SK-N-SH treated with all-trans-retinoic acid at 6 μM for 48 hours (cell line): ENCODE measurements at regions not wholly inside any gene's neighbourhood (a gene's known extent, or its start where the extent isn't known, plus 50 kb on each side); places are given as distances from the start of the nearest gene placed in this dataset.

Experiments
- ATAC-seq: fragments of 200-7000 bp; cut with Tn5 transposase; 3 replicates; pipeline ENCODE4 v1.9.1; 2020; ENCODE audit warnings: mild to moderate bottlenecking, moderate library complexity
- ARNTL ChIP-seq: fragments of 450-650 bp; formaldehyde crosslinking; IDR thresholded peaks from 2 replicates; pipeline ENCODE4 v1.5.0; 2020; ENCODE audit warnings: low read depth, mild to moderate bottlenecking, moderate library complexity, borderline replicate concordance
- BACH2 ChIP-seq: fragments of 250-450 bp; sonication (Bioruptor Pico); IDR thresholded peaks from 2 replicates; pipeline ENCODE4 v1.9.0; 2021; ENCODE audit warnings: mild to moderate bottlenecking, borderline replicate concordance
- CSDC2 ChIP-seq: fragments of 250-450 bp; sonication (Bioruptor Pico); IDR thresholded peaks from 2 replicates; pipeline ENCODE4 v1.5.0; 2020; ENCODE audit warnings: mild to moderate bottlenecking, moderate library complexity
- ESRRG ChIP-seq: fragments of 250-450 bp; sonication (Bioruptor Pico); IDR thresholded peaks from 2 replicates; pipeline ENCODE4 v1.6.1; 2021; ENCODE audit warnings: mild to moderate bottlenecking
- GLIS3 ChIP-seq: fragments of 250-450 bp; sonication (Bioruptor Pico); IDR thresholded peaks from 2 replicates; pipeline ENCODE4 v1.5.0; 2020; ENCODE audit warnings: mild to moderate bottlenecking, moderate library complexity
- ISL1 ChIP-seq: fragments of 250-450 bp; sonication (Bioruptor Pico); IDR thresholded peaks from 2 replicates; pipeline ENCODE4 v2.1.2; 2022; ENCODE audit warnings: mild to moderate bottlenecking, moderate library complexity
- OSR1 ChIP-seq: fragments of 250-450 bp; sonication (Bioruptor Pico); IDR thresholded peaks from 2 replicates; pipeline ENCODE4 v1.8.0; 2022; ENCODE audit warnings: moderate library complexity, mild to moderate bottlenecking, inconsistent platforms
- PPARA ChIP-seq: fragments of 250-450 bp; sonication (Bioruptor Pico); IDR thresholded peaks from 2 replicates; pipeline ENCODE4 v1.5.0; 2020; ENCODE audit warnings: mild to moderate bottlenecking, borderline replicate concordance
- RARB ChIP-seq: fragments of 250-450 bp; sonication (Bioruptor Pico); IDR thresholded peaks from 2 replicates; pipeline ENCODE4 v1.8.0; 2021; ENCODE audit warnings: mild to moderate bottlenecking, moderate library complexity
- SNAI2 ChIP-seq: fragments of 250-450 bp; sonication (Bioruptor Pico); IDR thresholded peaks from 2 replicates; pipeline ENCODE4 v1.5.0; 2020; ENCODE audit warnings: mild to moderate bottlenecking, moderate library complexity
- TCF4 ChIP-seq: fragments of 250-450 bp; sonication (Bioruptor Pico); IDR thresholded peaks from 2 replicates; pipeline ENCODE4 v1.8.0; 2021; ENCODE audit warnings: mild to moderate bottlenecking, moderate library complexity, borderline replicate concordance
- TOX ChIP-seq: fragments of 250-450 bp; sonication (Bioruptor Pico); IDR thresholded peaks from 2 replicates; pipeline ENCODE4 v1.8.0; 2021; ENCODE audit warnings: mild to moderate bottlenecking, moderate library complexity, borderline replicate concordance
- ZC3H10 ChIP-seq: fragments of 250-450 bp; sonication (Bioruptor Pico); IDR thresholded peaks from 2 replicates; pipeline ENCODE4 v1.5.1; 2021; ENCODE audit warnings: mild to moderate bottlenecking, moderate library complexity
- ZFP3 ChIP-seq: fragments of 250-450 bp; sonication (Bioruptor Pico); IDR thresholded peaks from 2 replicates; pipeline ENCODE4 v1.5.0; 2020; ENCODE audit warnings: mild to moderate bottlenecking, moderate library complexity
- ZFP30 ChIP-seq: fragments of 450-650 bp; formaldehyde crosslinking; IDR thresholded peaks from 2 replicates; pipeline ENCODE4 v1.5.0; 2022; ENCODE audit warnings: mild to moderate bottlenecking, moderate library complexity
- ZNF565 ChIP-seq: fragments of 450-650 bp; formaldehyde crosslinking; conservative IDR thresholded peaks from 2 replicates; pipeline ENCODE4 v1.5.0; 2020; ENCODE audit warnings: low read depth, mild to moderate bottlenecking, moderate library complexity
- ZNF70 ChIP-seq: fragments of 450-650 bp; formaldehyde crosslinking; IDR thresholded peaks from 2 replicates; pipeline ENCODE4 v1.5.0; 2020; ENCODE audit warnings: mild to moderate bottlenecking, moderate library complexity
- ZNF8 ChIP-seq: fragments of 450-650 bp; formaldehyde crosslinking; IDR thresholded peaks from 2 replicates; pipeline ENCODE4 v1.5.0; 2020; ENCODE audit warnings: mild to moderate bottlenecking, moderate library complexity
- TF ChIP-seq, protein P1 (sequence below): fragments of 250-450 bp; sonication (Bioruptor Pico); IDR thresholded peaks from 2 replicates; pipeline ENCODE4 v1.8.0; 2021; ENCODE audit warnings: low read depth, mild to moderate bottlenecking, moderate library complexity, borderline replicate concordance
- TF ChIP-seq, protein P2 (sequence below): fragments of 250-450 bp; sonication (Bioruptor Pico); IDR thresholded peaks from 2 replicates; pipeline ENCODE4 v1.8.0; 2020; ENCODE audit warnings: mild to moderate bottlenecking, moderate library complexity, borderline replicate concordance
- TF ChIP-seq, protein P3 (sequence below): fragments of 250-450 bp; sonication (Bioruptor Pico); IDR thresholded peaks from 2 replicates; pipeline ENCODE4 v1.5.1; 2021; ENCODE audit warnings: mild to moderate bottlenecking, moderate library complexity
- TF ChIP-seq, protein P4 (sequence below): fragments of 250-450 bp; sonication (Bioruptor Pico); IDR thresholded peaks from 2 replicates; pipeline ENCODE4 v1.5.1; 2020; ENCODE audit warnings: low read depth, mild to moderate bottlenecking, moderate library complexity
- TF ChIP-seq, protein P5 (sequence below): fragments of 250-450 bp; sonication (Bioruptor Pico); IDR thresholded peaks from 2 replicates; pipeline ENCODE4 v1.5.0; 2020; ENCODE audit warnings: mild to moderate bottlenecking, moderate library complexity

DNA sequence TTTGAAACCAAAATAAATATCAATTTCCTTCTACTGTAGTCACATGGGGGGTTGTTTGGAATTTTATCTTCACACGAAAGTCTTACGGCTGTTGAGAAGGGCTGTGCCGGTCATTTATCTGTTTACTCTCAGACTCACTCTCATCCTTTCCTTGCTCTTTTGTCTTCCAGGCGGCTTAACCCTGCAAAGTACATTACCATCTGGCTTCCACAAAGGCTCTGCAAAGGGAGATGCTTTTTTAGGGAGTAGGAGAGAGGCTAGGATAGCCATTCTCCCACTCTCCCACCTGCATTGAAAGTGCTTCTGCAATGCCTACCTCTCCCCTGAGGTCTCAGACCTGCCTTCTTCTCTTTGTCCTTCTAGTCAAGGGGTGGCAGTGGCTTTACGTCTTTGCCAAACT is 247.6 kb downstream of the MEIS1 start (continued):
- TF ChIP-seq GLIS3 (no peak), RARB (CRISPR knock-in tag) (no peak), SNAI2 (CRISPR knock-in tag) (no peak)

DNA sequence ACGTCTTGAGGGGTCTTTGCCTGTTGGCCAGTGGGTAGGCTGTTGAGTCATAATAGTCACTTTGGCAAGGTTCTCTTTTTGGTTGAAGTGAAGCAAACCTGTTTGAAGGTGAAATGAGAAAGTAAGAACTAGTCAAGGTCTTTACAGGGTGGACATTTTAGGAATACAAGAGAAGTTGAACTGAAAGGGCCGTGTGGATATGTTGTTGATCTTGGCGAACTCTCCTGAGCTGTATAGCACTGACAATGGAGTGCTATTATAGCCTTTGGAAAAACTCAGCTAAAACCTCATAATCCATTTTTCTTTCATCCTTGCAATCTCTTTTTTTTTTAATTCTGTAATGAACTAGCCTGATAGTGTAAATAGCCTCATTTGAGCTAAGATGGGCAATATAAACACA is 248.1 kb downstream of the MEIS1 start:
- no peak for ATAC-seq
- TF ChIP-seq ZNF565 (CRISPR knock-in tag), result no peak
- no peak for TF ChIP-seq TOX (CRISPR knock-in tag)
- TF ChIP-seq SNAI2 (CRISPR knock-in tag), result no peak
- no peak for TF ChIP-seq ZFP30 (CRISPR knock-in tag)
- no peak for TF ChIP-seq PPARA (CRISPR knock-in tag)
- TF ChIP-seq ESRRG (CRISPR knock-in tag), result no peak
- TF ChIP-seq, protein P1, sequence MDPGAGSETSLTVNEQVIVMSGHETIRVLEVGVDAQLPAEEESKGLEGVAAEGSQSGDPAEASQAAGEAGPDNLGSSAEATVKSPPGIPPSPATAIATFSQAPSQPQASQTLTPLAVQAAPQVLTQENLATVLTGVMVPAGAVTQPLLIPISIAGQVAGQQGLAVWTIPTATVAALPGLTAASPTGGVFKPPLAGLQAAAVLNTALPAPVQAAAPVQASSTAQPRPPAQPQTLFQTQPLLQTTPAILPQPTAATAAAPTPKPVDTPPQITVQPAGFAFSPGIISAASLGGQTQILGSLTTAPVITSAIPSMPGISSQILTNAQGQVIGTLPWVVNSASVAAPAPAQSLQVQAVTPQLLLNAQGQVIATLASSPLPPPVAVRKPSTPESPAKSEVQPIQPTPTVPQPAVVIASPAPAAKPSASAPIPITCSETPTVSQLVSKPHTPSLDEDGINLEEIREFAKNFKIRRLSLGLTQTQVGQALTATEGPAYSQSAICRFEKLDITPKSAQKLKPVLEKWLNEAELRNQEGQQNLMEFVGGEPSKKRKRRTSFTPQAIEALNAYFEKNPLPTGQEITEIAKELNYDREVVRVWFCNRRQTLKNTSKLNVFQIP (CRISPR knock-in tag), result no peak
- TF ChIP-seq, protein P2, sequence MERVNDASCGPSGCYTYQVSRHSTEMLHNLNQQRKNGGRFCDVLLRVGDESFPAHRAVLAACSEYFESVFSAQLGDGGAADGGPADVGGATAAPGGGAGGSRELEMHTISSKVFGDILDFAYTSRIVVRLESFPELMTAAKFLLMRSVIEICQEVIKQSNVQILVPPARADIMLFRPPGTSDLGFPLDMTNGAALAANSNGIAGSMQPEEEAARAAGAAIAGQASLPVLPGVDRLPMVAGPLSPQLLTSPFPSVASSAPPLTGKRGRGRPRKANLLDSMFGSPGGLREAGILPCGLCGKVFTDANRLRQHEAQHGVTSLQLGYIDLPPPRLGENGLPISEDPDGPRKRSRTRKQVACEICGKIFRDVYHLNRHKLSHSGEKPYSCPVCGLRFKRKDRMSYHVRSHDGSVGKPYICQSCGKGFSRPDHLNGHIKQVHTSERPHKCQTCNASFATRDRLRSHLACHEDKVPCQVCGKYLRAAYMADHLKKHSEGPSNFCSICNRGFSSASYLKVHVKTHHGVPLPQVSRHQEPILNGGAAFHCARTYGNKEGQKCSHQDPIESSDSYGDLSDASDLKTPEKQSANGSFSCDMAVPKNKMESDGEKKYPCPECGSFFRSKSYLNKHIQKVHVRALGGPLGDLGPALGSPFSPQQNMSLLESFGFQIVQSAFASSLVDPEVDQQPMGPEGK (CRISPR knock-in tag), result no peak
- TF ChIP-seq TCF4, result no peak
- TF ChIP-seq, protein P3, sequence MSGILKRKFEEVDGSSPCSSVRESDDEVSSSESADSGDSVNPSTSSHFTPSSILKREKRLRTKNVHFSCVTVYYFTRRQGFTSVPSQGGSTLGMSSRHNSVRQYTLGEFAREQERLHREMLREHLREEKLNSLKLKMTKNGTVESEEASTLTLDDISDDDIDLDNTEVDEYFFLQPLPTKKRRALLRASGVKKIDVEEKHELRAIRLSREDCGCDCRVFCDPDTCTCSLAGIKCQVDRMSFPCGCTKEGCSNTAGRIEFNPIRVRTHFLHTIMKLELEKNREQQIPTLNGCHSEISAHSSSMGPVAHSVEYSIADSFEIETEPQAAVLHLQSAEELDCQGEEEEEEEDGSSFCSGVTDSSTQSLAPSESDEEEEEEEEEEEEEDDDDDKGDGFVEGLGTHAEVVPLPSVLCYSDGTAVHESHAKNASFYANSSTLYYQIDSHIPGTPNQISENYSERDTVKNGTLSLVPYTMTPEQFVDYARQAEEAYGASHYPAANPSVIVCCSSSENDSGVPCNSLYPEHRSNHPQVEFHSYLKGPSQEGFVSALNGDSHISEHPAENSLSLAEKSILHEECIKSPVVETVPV (CRISPR knock-in tag), result no peak
- TF ChIP-seq GLIS3, result no peak
- no peak for TF ChIP-seq ARNTL (CRISPR knock-in tag)
- TF ChIP-seq ZNF8 (CRISPR knock-in tag), result no peak
- TF ChIP-seq ZFP3 (CRISPR knock-in tag), result no peak
- TF ChIP-seq ISL1, result no peak
- no peak for TF ChIP-seq ZNF70 (CRISPR knock-in tag)
- no peak for TF ChIP-seq ZC3H10 (CRISPR knock-in tag)
- no peak for TF ChIP-seq OSR1 (CRISPR knock-in tag)
- no peak for TF ChIP-seq CSDC2 (CRISPR knock-in tag)
- TF ChIP-seq, protein P4, sequence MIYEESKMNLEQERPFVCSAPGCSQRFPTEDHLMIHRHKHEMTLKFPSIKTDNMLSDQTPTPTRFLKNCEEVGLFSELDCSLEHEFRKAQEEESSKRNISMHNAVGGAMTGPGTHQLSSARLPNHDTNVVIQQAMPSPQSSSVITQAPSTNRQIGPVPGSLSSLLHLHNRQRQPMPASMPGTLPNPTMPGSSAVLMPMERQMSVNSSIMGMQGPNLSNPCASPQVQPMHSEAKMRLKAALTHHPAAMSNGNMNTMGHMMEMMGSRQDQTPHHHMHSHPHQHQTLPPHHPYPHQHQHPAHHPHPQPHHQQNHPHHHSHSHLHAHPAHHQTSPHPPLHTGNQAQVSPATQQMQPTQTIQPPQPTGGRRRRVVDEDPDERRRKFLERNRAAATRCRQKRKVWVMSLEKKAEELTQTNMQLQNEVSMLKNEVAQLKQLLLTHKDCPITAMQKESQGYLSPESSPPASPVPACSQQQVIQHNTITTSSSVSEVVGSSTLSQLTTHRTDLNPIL (CRISPR knock-in tag), result no peak

DNA sequence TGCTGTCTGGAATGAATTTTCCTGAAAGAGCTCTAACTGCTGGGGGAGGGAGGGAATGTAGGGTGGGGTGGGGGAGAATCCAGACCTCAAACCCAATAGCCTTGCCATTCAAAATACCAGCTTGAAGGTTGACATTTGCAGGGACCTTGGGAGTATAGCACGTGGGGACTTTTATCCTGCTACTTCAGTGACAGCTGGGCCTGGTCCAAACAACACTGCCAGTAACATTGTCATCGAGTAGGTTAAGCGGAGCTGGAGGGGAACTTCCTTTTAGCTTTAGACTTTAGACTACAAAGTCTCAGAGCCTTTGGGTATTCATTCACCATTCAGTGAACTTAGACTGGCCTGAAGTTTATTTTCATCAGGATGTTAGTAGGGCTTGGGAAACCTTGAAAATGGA is 248.7 kb downstream of the MEIS1 start:
- TF ChIP-seq ESRRG (CRISPR knock-in tag) (no peak), ARNTL (CRISPR knock-in tag) (no peak), BACH2 (no peak), ZFP30 (CRISPR knock-in tag) (no peak), ZFP3 (CRISPR knock-in tag) (no peak), ZC3H10 (CRISPR knock-in tag) (no peak), PPARA (CRISPR knock-in tag) (no peak), ZNF70 (CRISPR knock-in tag) (no peak), SNAI2 (CRISPR knock-in tag) (no peak), ISL1 (no peak), ZNF8 (CRISPR knock-in tag) (no peak), RARB (CRISPR knock-in tag) (no peak)
- TF ChIP-seq, protein P5, sequence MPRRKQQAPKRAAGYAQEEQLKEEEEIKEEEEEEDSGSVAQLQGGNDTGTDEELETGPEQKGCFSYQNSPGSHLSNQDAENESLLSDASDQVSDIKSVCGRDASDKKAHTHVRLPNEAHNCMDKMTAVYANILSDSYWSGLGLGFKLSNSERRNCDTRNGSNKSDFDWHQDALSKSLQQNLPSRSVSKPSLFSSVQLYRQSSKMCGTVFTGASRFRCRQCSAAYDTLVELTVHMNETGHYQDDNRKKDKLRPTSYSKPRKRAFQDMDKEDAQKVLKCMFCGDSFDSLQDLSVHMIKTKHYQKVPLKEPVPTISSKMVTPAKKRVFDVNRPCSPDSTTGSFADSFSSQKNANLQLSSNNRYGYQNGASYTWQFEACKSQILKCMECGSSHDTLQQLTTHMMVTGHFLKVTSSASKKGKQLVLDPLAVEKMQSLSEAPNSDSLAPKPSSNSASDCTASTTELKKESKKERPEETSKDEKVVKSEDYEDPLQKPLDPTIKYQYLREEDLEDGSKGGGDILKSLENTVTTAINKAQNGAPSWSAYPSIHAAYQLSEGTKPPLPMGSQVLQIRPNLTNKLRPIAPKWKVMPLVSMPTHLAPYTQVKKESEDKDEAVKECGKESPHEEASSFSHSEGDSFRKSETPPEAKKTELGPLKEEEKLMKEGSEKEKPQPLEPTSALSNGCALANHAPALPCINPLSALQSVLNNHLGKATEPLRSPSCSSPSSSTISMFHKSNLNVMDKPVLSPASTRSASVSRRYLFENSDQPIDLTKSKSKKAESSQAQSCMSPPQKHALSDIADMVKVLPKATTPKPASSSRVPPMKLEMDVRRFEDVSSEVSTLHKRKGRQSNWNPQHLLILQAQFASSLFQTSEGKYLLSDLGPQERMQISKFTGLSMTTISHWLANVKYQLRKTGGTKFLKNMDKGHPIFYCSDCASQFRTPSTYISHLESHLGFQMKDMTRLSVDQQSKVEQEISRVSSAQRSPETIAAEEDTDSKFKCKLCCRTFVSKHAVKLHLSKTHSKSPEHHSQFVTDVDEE (CRISPR knock-in tag), result no peak
- TF ChIP-seq, protein P1 (CRISPR knock-in tag), result no peak
- TF ChIP-seq, protein P2 (CRISPR knock-in tag), result no peak
- TF ChIP-seq, protein P4 (CRISPR knock-in tag), result no peak
- ATAC-seq, result no peak
